Mesenchymal stem cell (in vitro differentiated cells and primary cell): ENCODE measurements at regions not wholly inside any gene's neighbourhood (a gene's known extent, or its start where the extent isn't known, plus 50 kb on each side); places are given as distances from the start of the nearest gene placed in this dataset.

ENCODE experiments used
- DNase-seq: peaks from one replicate; pipeline ENCODE4 v3.0.0-alpha.2; 2013
- H2AFZ ChIP-seq: one replicate; pipeline ENCODE4 v1.6.1; 2013; ENCODE audit warnings: low read depth, mild to moderate bottlenecking, control low read depth, inconsistent platforms, low read length, moderate library complexity
- H2AK5ac ChIP-seq: 2 replicates; pipeline ENCODE4 v1.6.1; 2013; ENCODE audit warnings: low read length, moderate library complexity, mild to moderate bottlenecking, inconsistent platforms; ENCODE audit not compliant: severe bottlenecking
- H2BK120ac ChIP-seq: one replicate; pipeline ENCODE4 v1.6.1; 2013; ENCODE audit warnings: low read depth, mild to moderate bottlenecking, inconsistent platforms, low read length, moderate library complexity
- H2BK12ac ChIP-seq, 2 experiments: one replicate each; pipeline ENCODE4 v1.6.1; 2013; ENCODE audit warnings: inconsistent platforms in 2 of 2, low read length in 2 of 2, mild to moderate bottlenecking in 2 of 2, moderate library complexity in 2 of 2, control low read depth in 1 of 2
- H2BK15ac ChIP-seq: one replicate; pipeline ENCODE4 v1.6.1; 2013; ENCODE audit warnings: mild to moderate bottlenecking, low read depth, inconsistent platforms; ENCODE audit not compliant: poor library complexity, severe bottlenecking
- H2BK5ac ChIP-seq: 2 replicates; pipeline ENCODE4 v1.6.1; 2013; ENCODE audit warnings: low read depth, mild to moderate bottlenecking, low read length, control low read depth, inconsistent platforms; ENCODE audit not compliant: poor library complexity, severe bottlenecking
- H3K14ac ChIP-seq, 2 experiments: one replicate each; pipeline ENCODE4 v1.6.1; 2013; ENCODE audit warnings: inconsistent platforms in 2 of 2, low read length in 2 of 2, control low read depth in 1 of 2, mild to moderate bottlenecking in 1 of 2, moderate library complexity in 1 of 2
- H3K18ac ChIP-seq, 2 experiments: one replicate each; pipeline ENCODE4 v1.6.1; 2013; ENCODE audit warnings: inconsistent platforms in 2 of 2, low read length in 2 of 2, control low read depth in 1 of 2, low read depth in 1 of 2, mild to moderate bottlenecking in 1 of 2
- H3K23ac ChIP-seq, 2 experiments: one replicate each; pipeline ENCODE4 v1.6.1; 2013; ENCODE audit warnings: inconsistent platforms in 2 of 2, low read length in 2 of 2, mild to moderate bottlenecking in 2 of 2, moderate library complexity in 2 of 2, control low read depth in 1 of 2
- H3K27ac ChIP-seq: 2 replicates; pipeline ENCODE4 v1.5.1; 2013; ENCODE audit warnings: mild to moderate bottlenecking, moderate library complexity, low read length, control low read depth, inconsistent platforms; ENCODE audit not compliant: poor library complexity, severe bottlenecking
- H3K27me3 ChIP-seq, 2 experiments: 2 replicates each; pipeline versions ENCODE4 v1.6.1 to v1.7.0; 2013; ENCODE audit warnings: low read length in 2 of 2, mild to moderate bottlenecking in 2 of 2, moderate library complexity in 2 of 2, control low read depth in 1 of 2, inconsistent platforms in 1 of 2; ENCODE audit not compliant: control insufficient read depth in 1 of 2, insufficient read depth in 1 of 2
- H3K36me3 ChIP-seq, 2 experiments: 2 replicates each; pipeline versions ENCODE4 v1.6.1 to v1.7.0; 2013; ENCODE audit warnings: low read length in 2 of 2, control low read depth in 1 of 2, inconsistent platforms in 1 of 2, low read depth in 1 of 2, mild to moderate bottlenecking in 1 of 2; ENCODE audit not compliant: insufficient read depth in 2 of 2, control insufficient read depth in 1 of 2
- H3K4ac ChIP-seq, 2 experiments: one replicate each; pipeline ENCODE4 v1.6.1; 2013; ENCODE audit warnings: inconsistent platforms in 2 of 2, low read length in 2 of 2, mild to moderate bottlenecking in 2 of 2, moderate library complexity in 2 of 2, control low read depth in 1 of 2, low read depth in 1 of 2
- H3K4me1 ChIP-seq: 2 replicates; pipeline ENCODE4 v1.6.1; 2013; ENCODE audit warnings: low read depth, low read length, control low read depth; ENCODE audit not compliant: control insufficient read depth, insufficient read depth
- H3K4me2 ChIP-seq: 2 replicates; pipeline ENCODE4 v1.6.1; 2013; ENCODE audit warnings: low read length, mild to moderate bottlenecking, inconsistent platforms; ENCODE audit not compliant: poor library complexity, severe bottlenecking
- H3K4me3 ChIP-seq, 2 experiments: 2 replicates each; pipeline versions ENCODE4 v1.5.1 to v1.7.0; 2013; ENCODE audit warnings: low read length in 2 of 2, mild to moderate bottlenecking in 2 of 2, control low read depth in 1 of 2, low read depth in 1 of 2; ENCODE audit not compliant: insufficient read depth in 1 of 2
- H3K79me1 ChIP-seq: replicated peaks from 2 replicates; pipeline ENCODE4 v1.6.1; 2013; ENCODE audit warnings: mild to moderate bottlenecking, control low read depth, low read length, inconsistent platforms; ENCODE audit not compliant: poor library complexity, severe bottlenecking
- H3K9ac ChIP-seq: 2 replicates; pipeline ENCODE4 v1.7.0; 2013; ENCODE audit warnings: mild to moderate bottlenecking, low read length, moderate library complexity
- H3K9me3 ChIP-seq: 2 replicates; pipeline ENCODE4 v1.7.0; 2013; ENCODE audit warnings: mild to moderate bottlenecking, low read length; ENCODE audit not compliant: control insufficient read depth
- H4K8ac ChIP-seq: one replicate; pipeline ENCODE4 v1.6.1; 2013; ENCODE audit warnings: inconsistent platforms, mild to moderate bottlenecking, low read length, moderate library complexity
- H4K91ac ChIP-seq: one replicate; pipeline ENCODE4 v1.6.1; 2013; ENCODE audit warnings: mild to moderate bottlenecking, low read length, inconsistent platforms
- WGBS: methylation state at CpG from one replicate; pipeline ENCODE4 v1.1.7; 2013; ENCODE audit warnings: mixed read lengths; 5-methylcytosine and 5-hydroxymethylcytosine counted together

GRCh38 chr6:40077315-40077714 lies 143.1 kb upstream of the MOCS1 start:
- H3K4me1 ChIP-seq = no peaks in the 10 kb centered on the region
- no peak overlapping the region for H3K18ac ChIP-seq
- H2BK120ac ChIP-seq = no peak overlapping the region
- no peak overlapping the region for H2BK15ac ChIP-seq
- H3K14ac ChIP-seq = no peak overlapping the region
- DNase-seq = no peak
- no peak overlapping the region for H4K8ac ChIP-seq
- H4K91ac ChIP-seq = no peak overlapping the region
- H3K27ac ChIP-seq = no peak overlapping the region
- H3K36me3 ChIP-seq = no peaks in the 10 kb centered on the region
- no peak overlapping the region for H3K4me2 ChIP-seq
- H3K27me3 ChIP-seq = no peaks in the 10 kb centered on the region
- H3K9ac ChIP-seq = no peak overlapping the region
- H3K79me1 ChIP-seq = no peaks in the 10 kb centered on the region
- H3K4ac ChIP-seq = no peak overlapping the region
- H3K4me3 ChIP-seq = no peak overlapping the region
- H2BK5ac ChIP-seq = no peak overlapping the region
- 45% methylated on average over 2 of the region's 2 CpGs for WGBS
- H2BK12ac ChIP-seq = no peak overlapping the region
- no peaks in the 10 kb centered on the region for H3K9me3 ChIP-seq
- H2AFZ ChIP-seq = no peak overlapping the region
- H2AK5ac ChIP-seq = no peak overlapping the region
- H3K23ac ChIP-seq = no peak overlapping the region

DNA sequence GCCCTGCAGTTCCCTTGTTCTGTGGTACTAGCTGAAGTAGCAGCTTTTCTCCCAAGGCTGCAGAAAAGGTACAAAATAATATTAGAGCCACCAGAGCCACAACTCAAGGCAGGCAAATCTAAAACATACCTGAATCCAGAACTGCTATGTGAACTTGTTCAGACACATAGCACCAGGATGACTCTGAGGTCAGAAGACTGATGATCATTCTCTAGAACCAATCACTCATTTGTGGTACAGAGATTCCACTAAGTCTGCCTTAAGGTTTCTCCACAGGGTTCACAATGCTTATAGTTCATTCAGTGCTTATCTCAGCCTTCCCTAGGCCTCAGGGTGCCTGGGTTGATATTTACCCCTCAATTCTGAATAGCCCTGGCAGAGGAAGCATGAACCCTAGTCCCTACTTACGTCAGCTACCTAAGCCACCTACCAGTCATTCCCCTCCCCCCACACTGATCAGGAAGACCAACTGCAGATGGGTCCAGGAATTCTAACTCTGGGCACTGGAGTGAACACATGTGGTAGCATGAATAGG lies 140.9 kb upstream of the MOCS1 start:
- DNase-seq = no peak
- H3K9me3 ChIP-seq = no peaks in the 10 kb centered on the region
- H3K23ac ChIP-seq = no peak overlapping the region
- no peak overlapping the region for H2BK12ac ChIP-seq
- no peaks in the 10 kb centered on the region for H3K4me1 ChIP-seq
- no peak overlapping the region for H3K4ac ChIP-seq
- no peak overlapping the region for H3K4me2 ChIP-seq
- no peaks in the 10 kb centered on the region for H3K36me3 ChIP-seq
- H4K8ac ChIP-seq = no peak overlapping the region
- 100% methylated on average over 1 of the region's 1 CpG for WGBS
- H2BK120ac ChIP-seq = no peak overlapping the region
- no peak overlapping the region for H2BK5ac ChIP-seq
- H3K79me1 ChIP-seq = no peaks in the 10 kb centered on the region
- H3K18ac ChIP-seq = no peak overlapping the region
- no peak overlapping the region for H3K14ac ChIP-seq
- no peak overlapping the region for H3K4me3 ChIP-seq
- no peak overlapping the region for H4K91ac ChIP-seq
- no peak overlapping the region for H2AFZ ChIP-seq
- no peak overlapping the region for H3K9ac ChIP-seq
- no peak overlapping the region for H2AK5ac ChIP-seq
- no peaks in the 10 kb centered on the region for H3K27me3 ChIP-seq
- no peak overlapping the region for H2BK15ac ChIP-seq
- H3K27ac ChIP-seq = no peak overlapping the region

DNA sequence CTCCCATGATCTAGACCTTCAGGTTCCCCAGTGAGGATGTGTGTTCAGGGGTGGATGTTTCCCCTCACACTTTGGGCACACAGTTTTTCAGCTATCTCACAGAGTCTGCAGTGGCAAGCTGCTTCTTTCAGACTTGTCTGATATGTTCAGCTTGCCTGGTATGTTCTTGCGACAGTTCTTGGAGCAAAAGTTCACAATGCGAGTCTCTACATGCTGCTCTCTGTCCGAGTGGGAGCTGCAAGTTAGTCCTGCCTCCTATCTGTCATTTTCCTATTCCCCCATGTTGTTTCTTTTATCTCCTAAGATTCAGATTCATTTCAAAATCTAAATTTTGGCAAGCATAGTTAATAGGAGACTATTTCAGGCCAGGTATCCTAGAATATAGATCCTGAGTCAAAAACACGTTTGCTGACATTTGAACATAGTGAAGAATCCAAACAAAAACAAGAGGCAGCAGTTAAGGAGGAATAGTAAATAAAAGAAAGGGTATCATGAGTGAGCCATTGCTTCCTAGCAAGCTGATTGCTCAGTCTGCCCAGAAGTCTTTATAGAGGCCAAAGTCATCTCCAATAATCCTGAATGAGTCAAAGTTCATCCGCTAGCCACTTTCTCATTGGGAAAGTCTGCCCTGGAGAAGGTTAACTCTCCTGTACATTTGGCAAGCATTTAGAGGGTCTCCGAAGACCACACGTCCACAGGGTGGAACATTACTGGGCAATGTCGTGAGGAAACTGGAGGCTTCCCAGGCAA lies 140.2 kb upstream of the MOCS1 start:
- no peak overlapping the region for H3K14ac ChIP-seq
- no peaks in the 10 kb centered on the region for H3K9me3 ChIP-seq
- no peak overlapping the region for H2BK120ac ChIP-seq
- H3K4me2 ChIP-seq = no peak overlapping the region
- no peak overlapping the region for H4K91ac ChIP-seq
- no peak for DNase-seq
- no peak overlapping the region for H3K4ac ChIP-seq
- no peaks in the 10 kb centered on the region for H3K27me3 ChIP-seq
- no peak overlapping the region for H3K23ac ChIP-seq
- no peaks in the 10 kb centered on the region for H3K4me1 ChIP-seq
- no peak overlapping the region for H2BK15ac ChIP-seq
- H2BK12ac ChIP-seq = no peak overlapping the region
- no peaks in the 10 kb centered on the region for H3K79me1 ChIP-seq
- no peak overlapping the region for H3K4me3 ChIP-seq
- H3K36me3 ChIP-seq = no peaks in the 10 kb centered on the region
- no peak overlapping the region for H3K9ac ChIP-seq
- H3K18ac ChIP-seq = no peak overlapping the region
- no peak overlapping the region for H2BK5ac ChIP-seq
- 72% methylated on average over 8 of the region's 8 CpGs for WGBS
- H4K8ac ChIP-seq = no peak overlapping the region
- no peak overlapping the region for H3K27ac ChIP-seq
- H2AFZ ChIP-seq = no peak overlapping the region
- no peak overlapping the region for H2AK5ac ChIP-seq

- Histone ChIP-seq H4K91ac (no peak overlapping the region), H3K9me3 (no peaks in the 10 kb centered on the region), H2AFZ (no peak overlapping the region), H3K4me3 (no peak overlapping the region), H3K18ac (no peak overlapping the region), H3K4me1 (no peaks in the 10 kb centered on the region), H3K79me1 (no peaks in the 10 kb centered on the region), H4K8ac (no peak overlapping the region), H3K36me3 (no peaks in the 10 kb centered on the region), H3K4ac (no peak overlapping the region), H2BK12ac (no peak overlapping the region), H3K23ac (no peak overlapping the region), H3K27ac (no peak overlapping the region), H3K14ac (no peak overlapping the region), H3K4me2 (no peak overlapping the region), H3K9ac (no peak overlapping the region), H3K27me3 (no peaks in the 10 kb centered on the region), H2AK5ac (no peak overlapping the region), H2BK5ac (no peak overlapping the region), H2BK15ac (no peak overlapping the region), H2BK120ac (no peak overlapping the region)
- no peak for DNase-seq
Observed at GRCh38 chr6:40066372-40066771, 132.1 kb upstream of the MOCS1 start.
